ENCODE measurements at regions not wholly inside any gene's neighbourhood (a gene's known extent, or its start where the extent isn't known, plus 50 kb on each side); places are given as distances from the start of the nearest gene placed in this dataset.

DNA sequence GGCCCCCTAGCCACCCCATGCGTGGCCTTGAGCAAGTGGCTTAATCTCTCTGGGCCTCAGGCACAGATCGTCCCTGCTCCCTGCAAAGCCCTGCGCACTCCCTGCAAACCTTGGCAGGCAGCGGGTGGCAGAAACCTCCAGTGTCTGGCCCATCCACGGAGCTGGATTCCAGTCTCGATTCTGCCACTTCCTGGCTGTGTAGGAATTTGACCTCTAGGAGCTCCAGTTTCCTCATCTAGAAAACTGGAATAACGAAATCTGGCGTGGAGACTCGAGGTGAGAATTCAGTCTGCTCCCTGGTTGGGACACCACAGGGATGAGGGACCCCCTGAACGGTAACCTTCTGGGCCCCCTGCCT lies 186.9 kb downstream of the MN1 start:
- 84% methylated on average over 10 of the region's 10 CpGs for WGBS
- Histone ChIP-seq H3K27me3 (ENCODE audit: control insufficient read depth in 2 of 2, insufficient read depth in 1 of 2, low read length in 1 of 2) (peaks cover 10 to 52% of the 10 kb centered on the region in 2 donors), H3K4me1 (ENCODE audit: control insufficient read depth in 2 of 2, insufficient read depth in 2 of 2, low read length in 2 of 2) (no peaks in the 10 kb centered on the region), H3K27ac (ENCODE audit: low read depth in 1 of 2, low read length in 1 of 2) (no peak overlapping the region), H3K36me3 (ENCODE audit: control insufficient read depth in 2 of 2, insufficient read depth in 2 of 2, low read length in 1 of 2) (no peaks in the 10 kb centered on the region), H3K9me3 (ENCODE audit: control insufficient read depth in 2 of 2, insufficient read depth in 1 of 2, low read length in 1 of 2) (peaks cover 0 to 1% of the 10 kb centered on the region in 2 donors), H3K4me3 (ENCODE audit: low read length in 2 of 2) (no peak overlapping the region)
- no peak for DNase-seq (ENCODE audit: low read depth in 6 of 9, low spot score in 9 of 9)

GRCh38 chr22:27615408-27615807 lies 186.1 kb downstream of the MN1 start:
- H3K27ac ChIP-seq (ENCODE audit: low read depth in 1 of 2, low read length in 1 of 2) = no peak overlapping the region
- peaks cover 10 to 52% of the 10 kb centered on the region in 2 donors for H3K27me3 ChIP-seq (ENCODE audit: control insufficient read depth in 2 of 2, insufficient read depth in 1 of 2, low read length in 1 of 2)
- H3K4me1 ChIP-seq (ENCODE audit: control insufficient read depth in 2 of 2, insufficient read depth in 2 of 2, low read length in 2 of 2) = no peaks in the 10 kb centered on the region
- DNase-seq (ENCODE audit: low read depth in 6 of 9, low spot score in 9 of 9) = no peak
- 90% methylated on average over 12 of the region's 12 CpGs for WGBS
- no peaks in the 10 kb centered on the region for H3K36me3 ChIP-seq (ENCODE audit: control insufficient read depth in 2 of 2, insufficient read depth in 2 of 2, low read length in 1 of 2)
- no peak overlapping the region for H3K4me3 ChIP-seq (ENCODE audit: low read length in 2 of 2)
- H3K9me3 ChIP-seq (ENCODE audit: control insufficient read depth in 2 of 2, insufficient read depth in 1 of 2, low read length in 1 of 2) = peaks cover 0 to 1% of the 10 kb centered on the region in 2 donors

DNA sequence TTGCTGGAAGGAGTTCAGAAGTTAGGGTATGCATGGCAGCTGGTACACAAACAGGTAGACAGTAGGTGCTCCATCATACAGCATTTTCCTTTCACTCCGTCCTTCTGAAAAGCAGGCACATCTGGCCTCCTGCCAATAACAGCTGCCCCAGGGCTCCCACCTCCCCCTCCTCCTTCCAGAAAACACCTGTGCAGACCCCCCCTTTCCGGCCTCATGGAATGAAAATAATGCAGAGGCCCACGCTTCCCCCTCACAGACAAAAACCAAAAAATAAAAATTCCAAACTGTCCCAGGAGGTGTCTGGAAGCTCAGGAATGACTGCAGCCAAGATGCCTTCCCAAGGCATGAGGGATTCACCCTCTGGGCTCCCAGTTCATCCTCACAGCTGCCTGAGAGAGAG lies 185.5 kb downstream of the MN1 start:
- Histone ChIP-seq H3K4me1 (ENCODE audit: control insufficient read depth in 2 of 2, insufficient read depth in 2 of 2, low read length in 2 of 2) (no peaks in the 10 kb centered on the region), H3K27me3 (ENCODE audit: control insufficient read depth in 2 of 2, insufficient read depth in 1 of 2, low read length in 1 of 2) (peaks cover 10 to 52% of the 10 kb centered on the region in 2 donors), H3K27ac (ENCODE audit: low read depth in 1 of 2, low read length in 1 of 2) (no peak overlapping the region), H3K4me3 (ENCODE audit: low read length in 2 of 2) (no peak overlapping the region), H3K9me3 (ENCODE audit: control insufficient read depth in 2 of 2, insufficient read depth in 1 of 2, low read length in 1 of 2) (peaks cover 0 to 1% of the 10 kb centered on the region in 2 donors), H3K36me3 (ENCODE audit: control insufficient read depth in 2 of 2, insufficient read depth in 2 of 2, low read length in 1 of 2) (no peaks in the 10 kb centered on the region)
- 66% methylated on average over 3 of the region's 3 CpGs for WGBS
- DNase-seq (ENCODE audit: low read depth in 6 of 9, low spot score in 9 of 9) = no peak

GRCh38 chr22:27617214-27617881 lies 184.2 kb downstream of the MN1 start:
- 70% methylated on average over 2 of the region's 2 CpGs for WGBS

GRCh38 chr22:27620367-27621154 lies 181.0 kb downstream of the MN1 start:
- peaks cover 0 to 11% of the 10 kb centered on the region in 2 donors for H3K27me3 ChIP-seq (ENCODE audit: control insufficient read depth in 2 of 2, insufficient read depth in 1 of 2, low read length in 1 of 2)
- no peak overlapping the region for H3K4me3 ChIP-seq (ENCODE audit: low read length in 2 of 2)
- H3K9me3 ChIP-seq (ENCODE audit: control insufficient read depth in 2 of 2, insufficient read depth in 1 of 2, low read length in 1 of 2) = no peaks in the 10 kb centered on the region
- no peak for DNase-seq (ENCODE audit: low read depth in 6 of 9, low spot score in 9 of 9)
- 95% methylated on average over 15 of the region's 15 CpGs for WGBS
- H3K27ac ChIP-seq (ENCODE audit: low read depth in 1 of 2, low read length in 1 of 2) = no peak overlapping the region
- no peaks in the 10 kb centered on the region for H3K4me1 ChIP-seq (ENCODE audit: control insufficient read depth in 2 of 2, insufficient read depth in 2 of 2, low read length in 2 of 2)
- no peaks in the 10 kb centered on the region for H3K36me3 ChIP-seq (ENCODE audit: control insufficient read depth in 2 of 2, insufficient read depth in 2 of 2, low read length in 1 of 2)

More at GRCh38 chr22:27617214-27617881, 184.2 kb downstream of the MN1 start:
- peaks cover 0 to 1% of the 10 kb centered on the region in 2 donors for H3K9me3 ChIP-seq (ENCODE audit: control insufficient read depth in 2 of 2, insufficient read depth in 1 of 2, low read length in 1 of 2)
- H3K27me3 ChIP-seq (ENCODE audit: control insufficient read depth in 2 of 2, insufficient read depth in 1 of 2, low read length in 1 of 2) = peaks cover 10 to 42% of the 10 kb centered on the region in 2 donors
- no peaks in the 10 kb centered on the region for H3K4me1 ChIP-seq (ENCODE audit: control insufficient read depth in 2 of 2, insufficient read depth in 2 of 2, low read length in 2 of 2)
- H3K27ac ChIP-seq (ENCODE audit: low read depth in 1 of 2, low read length in 1 of 2) = no peak overlapping the region
- H3K36me3 ChIP-seq (ENCODE audit: control insufficient read depth in 2 of 2, insufficient read depth in 2 of 2, low read length in 1 of 2) = no peaks in the 10 kb centered on the region
- no peak overlapping the region for H3K4me3 ChIP-seq (ENCODE audit: low read length in 2 of 2)
- DNase-seq (ENCODE audit: low read depth in 6 of 9, low spot score in 9 of 9) = no peak

DNA sequence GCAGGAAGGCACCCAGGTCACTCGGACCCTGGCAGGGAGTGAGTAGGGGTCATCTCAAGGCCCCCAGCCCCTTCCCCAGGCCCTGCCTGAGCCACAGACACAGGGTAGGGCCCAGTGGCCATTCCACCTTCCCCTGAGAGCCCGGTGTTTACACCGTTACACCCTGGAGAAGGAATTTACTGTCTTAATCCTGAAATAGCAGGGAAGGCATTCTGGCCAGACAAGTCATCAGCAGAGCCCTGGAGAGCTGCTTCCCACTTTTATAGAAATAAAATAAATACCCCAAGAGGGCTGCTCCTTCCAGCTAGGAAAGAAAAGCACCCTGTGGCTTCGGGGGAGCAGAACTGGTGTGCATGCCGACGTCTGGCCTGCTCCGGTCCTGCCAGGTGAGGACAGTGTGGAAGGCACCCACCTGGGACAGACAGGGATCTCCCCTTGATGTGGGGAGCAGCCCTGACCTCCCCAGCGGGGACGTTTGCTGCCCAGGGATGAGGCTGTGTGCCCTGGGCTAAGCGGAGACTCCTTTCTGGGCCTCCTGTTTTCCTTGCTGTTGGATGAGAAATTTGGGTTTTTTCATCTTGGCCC lies 180.0 kb downstream of the MN1 start:
- H3K9me3 ChIP-seq (ENCODE audit: control insufficient read depth in 2 of 2, insufficient read depth in 1 of 2, low read length in 1 of 2) = no peaks in the 10 kb centered on the region
- DNase-seq (ENCODE audit: low read depth in 6 of 9, low spot score in 9 of 9) = no peak
- WGBS = 91% methylated on average over 10 of the region's 10 CpGs
- H3K4me3 ChIP-seq (ENCODE audit: low read length in 2 of 2) = no peak overlapping the region
- no peak overlapping the region for H3K27ac ChIP-seq (ENCODE audit: low read depth in 1 of 2, low read length in 1 of 2)
- H3K36me3 ChIP-seq (ENCODE audit: control insufficient read depth in 2 of 2, insufficient read depth in 2 of 2, low read length in 1 of 2) = no peaks in the 10 kb centered on the region
- peaks cover 0 to under 1% of the 10 kb centered on the region in 2 donors for H3K27me3 ChIP-seq (ENCODE audit: control insufficient read depth in 2 of 2, insufficient read depth in 1 of 2, low read length in 1 of 2)
- H3K4me1 ChIP-seq (ENCODE audit: control insufficient read depth in 2 of 2, insufficient read depth in 2 of 2, low read length in 2 of 2) = no peaks in the 10 kb centered on the region

DNA sequence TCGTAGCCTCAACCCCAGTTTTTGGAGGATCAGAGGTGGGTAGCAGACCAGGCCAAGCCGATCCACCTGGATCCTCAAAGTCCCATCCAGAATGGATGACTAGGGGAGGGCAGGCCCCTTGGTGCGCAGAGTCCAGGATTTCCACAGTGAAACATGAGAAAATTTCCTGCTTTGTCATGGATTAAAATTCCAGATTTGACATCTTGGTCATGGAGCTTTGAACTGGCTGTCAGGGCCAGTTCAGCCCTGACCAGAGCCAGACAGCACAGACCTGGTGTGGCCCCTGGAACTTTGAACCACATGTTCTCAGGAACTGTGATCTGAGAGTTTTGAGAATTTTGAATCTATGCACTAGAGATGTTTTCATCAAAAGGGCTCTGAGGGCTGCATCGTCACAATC lies 177.5 kb downstream of the MN1 start:
- DNase-seq (ENCODE audit: low read depth in 6 of 9, low spot score in 9 of 9) = no peak
- Histone ChIP-seq H3K36me3 (ENCODE audit: control insufficient read depth in 2 of 2, insufficient read depth in 2 of 2, low read length in 1 of 2) (no peaks in the 10 kb centered on the region), H3K4me3 (ENCODE audit: low read length in 2 of 2) (no peak overlapping the region), H3K27ac (ENCODE audit: low read depth in 1 of 2, low read length in 1 of 2) (no peak overlapping the region), H3K4me1 (ENCODE audit: control insufficient read depth in 2 of 2, insufficient read depth in 2 of 2, low read length in 2 of 2) (no peaks in the 10 kb centered on the region), H3K9me3 (ENCODE audit: control insufficient read depth in 2 of 2, insufficient read depth in 1 of 2, low read length in 1 of 2) (no peaks in the 10 kb centered on the region), H3K27me3 (ENCODE audit: control insufficient read depth in 2 of 2, insufficient read depth in 1 of 2, low read length in 1 of 2) (no peaks in the 10 kb centered on the region)
- 96% methylated on average over 4 of the region's 4 CpGs for whole genome bisulfite sequencing

DNA sequence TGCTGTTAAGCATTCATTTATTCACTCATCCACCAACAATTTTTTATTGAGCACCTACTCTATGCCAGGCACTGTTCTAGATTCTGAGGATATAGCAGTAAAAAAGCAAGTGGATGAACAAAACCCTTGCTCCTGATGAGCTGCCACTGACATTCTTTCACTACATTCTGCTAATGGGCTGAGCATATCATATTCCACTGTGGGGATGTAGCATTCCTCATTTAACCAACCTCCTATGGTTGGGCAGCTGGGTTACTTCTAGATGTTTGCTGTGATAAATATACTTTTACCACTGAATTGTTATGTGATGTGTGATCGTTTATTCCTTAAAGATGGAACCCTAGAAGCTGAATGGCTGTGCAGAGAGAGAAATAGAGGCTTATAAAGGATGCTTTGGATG lies 176.9 kb downstream of the MN1 start:
- Histone ChIP-seq H3K4me1 (ENCODE audit: control insufficient read depth in 2 of 2, insufficient read depth in 2 of 2, low read length in 2 of 2) (no peaks in the 10 kb centered on the region), H3K27me3 (ENCODE audit: control insufficient read depth in 2 of 2, insufficient read depth in 1 of 2, low read length in 1 of 2) (no peaks in the 10 kb centered on the region), H3K9me3 (ENCODE audit: control insufficient read depth in 2 of 2, insufficient read depth in 1 of 2, low read length in 1 of 2) (no peaks in the 10 kb centered on the region), H3K36me3 (ENCODE audit: control insufficient read depth in 2 of 2, insufficient read depth in 2 of 2, low read length in 1 of 2) (no peaks in the 10 kb centered on the region), H3K27ac (ENCODE audit: low read depth in 1 of 2, low read length in 1 of 2) (no peak overlapping the region), H3K4me3 (ENCODE audit: low read length in 2 of 2) (no peak overlapping the region)
- 49% methylated on average over 1 of the region's 1 CpG for WGBS
- no peak for DNase-seq (ENCODE audit: low read depth in 6 of 9, low spot score in 9 of 9)
